CD4-positive, alpha-beta T cell treated with Interferon gamma for 1 hour (primary cell): ENCODE measurements at regions not wholly inside any gene's neighbourhood (a gene's known extent, or its start where the extent isn't known, plus 50 kb on each side); places are given as distances from the start of the nearest gene placed in this dataset.

Source experiments
- DNase-seq: peaks from one replicate; pipeline ENCODE4 v3.0.0-alpha.2; 2020

GRCh38 chr11:116527180-116527991 is 245.4 kb downstream of the BUD13 start:
- no peak for DNase-seq

GRCh38 chr11:116525961-116526495 is 246.8 kb downstream of the BUD13 start:
- DNase-seq: no peak

GRCh38 chr11:116519499-116519898 is 253.3 kb downstream of the BUD13 start:
- DNase-seq: no peak

DNA sequence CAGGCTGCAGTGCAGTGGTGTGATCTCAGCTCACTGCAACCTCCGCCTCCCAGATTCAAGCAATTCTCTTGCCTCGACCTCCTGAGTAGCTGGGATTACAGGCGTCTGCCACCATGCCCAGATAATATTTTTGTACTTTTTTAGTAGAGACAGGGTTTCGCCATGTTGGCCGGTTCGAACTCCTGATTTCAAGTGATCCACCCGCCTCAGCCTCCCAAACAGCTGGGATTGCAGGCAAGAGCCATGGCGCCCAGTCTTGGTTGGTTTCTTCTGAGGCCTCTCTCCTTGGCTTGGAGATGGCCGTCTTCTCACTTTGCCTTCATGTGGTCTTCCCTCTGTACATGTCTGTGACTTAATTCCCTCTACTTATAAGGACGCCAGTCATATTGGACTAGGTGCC is 254.6 kb downstream of the BUD13 start:
- DNase-seq: no peak

GRCh38 chr11:116517584-116517983 is 255.2 kb downstream of the BUD13 start:
- DNase-seq: no peak

- no peak for DNase-seq
Observed at GRCh38 chr11:116517077-116517476, 255.7 kb downstream of the BUD13 start.

GRCh38 chr11:116515664-116516184 is 257.1 kb downstream of the BUD13 start:
- DNase-seq: no peak

GRCh38 chr11:116513894-116514293 is 258.9 kb downstream of the BUD13 start:
- DNase-seq: no peak

DNA sequence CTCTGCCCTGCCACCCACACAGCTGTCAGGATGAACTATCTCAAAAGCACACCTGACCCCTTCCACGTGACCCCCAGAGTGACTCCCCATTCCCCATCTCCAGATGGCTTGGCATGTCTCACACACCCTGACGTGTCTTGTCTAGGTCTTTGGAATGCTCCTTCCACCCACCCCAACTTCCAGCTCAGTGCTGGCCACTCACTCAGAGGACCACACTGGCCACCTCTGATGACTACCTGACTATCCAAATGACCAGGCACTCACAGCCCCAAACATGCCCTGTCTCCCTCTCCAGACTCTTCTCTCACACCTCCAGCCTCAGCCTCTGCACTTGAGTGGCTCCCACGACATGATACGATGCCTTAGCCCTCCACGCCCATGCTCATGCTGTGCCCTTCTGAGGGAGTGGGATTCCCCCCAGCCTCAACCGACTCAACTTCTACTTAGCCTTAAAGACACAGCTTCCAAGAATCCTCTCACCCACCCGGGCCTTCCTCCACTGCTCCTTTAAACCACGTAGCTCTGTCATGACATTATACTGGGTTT is 259.4 kb downstream of the BUD13 start:
- no peak for DNase-seq

GRCh38 chr11:116512841-116513240 is 259.9 kb downstream of the BUD13 start:
- DNase-seq: no peak

DNA sequence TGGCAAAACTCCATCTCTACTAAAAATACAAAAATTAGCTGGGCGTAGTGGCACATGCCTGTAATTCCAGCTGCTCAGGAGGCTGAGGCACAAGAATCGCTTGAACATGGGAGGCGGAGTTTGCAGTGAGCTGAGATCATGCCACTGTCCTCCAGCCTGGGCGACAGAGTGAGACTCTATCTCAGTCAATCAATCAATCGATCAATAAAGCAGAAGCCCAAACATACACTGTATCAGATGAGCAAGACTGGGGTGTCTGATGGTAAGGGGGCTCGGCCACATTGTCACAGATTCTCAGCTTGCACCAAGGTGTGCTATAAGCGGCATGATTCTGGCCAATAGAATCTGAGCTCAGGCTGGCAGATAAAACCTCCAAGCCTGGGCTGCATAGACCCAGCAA is 261.1 kb downstream of the BUD13 start:
- no peak for DNase-seq

DNA sequence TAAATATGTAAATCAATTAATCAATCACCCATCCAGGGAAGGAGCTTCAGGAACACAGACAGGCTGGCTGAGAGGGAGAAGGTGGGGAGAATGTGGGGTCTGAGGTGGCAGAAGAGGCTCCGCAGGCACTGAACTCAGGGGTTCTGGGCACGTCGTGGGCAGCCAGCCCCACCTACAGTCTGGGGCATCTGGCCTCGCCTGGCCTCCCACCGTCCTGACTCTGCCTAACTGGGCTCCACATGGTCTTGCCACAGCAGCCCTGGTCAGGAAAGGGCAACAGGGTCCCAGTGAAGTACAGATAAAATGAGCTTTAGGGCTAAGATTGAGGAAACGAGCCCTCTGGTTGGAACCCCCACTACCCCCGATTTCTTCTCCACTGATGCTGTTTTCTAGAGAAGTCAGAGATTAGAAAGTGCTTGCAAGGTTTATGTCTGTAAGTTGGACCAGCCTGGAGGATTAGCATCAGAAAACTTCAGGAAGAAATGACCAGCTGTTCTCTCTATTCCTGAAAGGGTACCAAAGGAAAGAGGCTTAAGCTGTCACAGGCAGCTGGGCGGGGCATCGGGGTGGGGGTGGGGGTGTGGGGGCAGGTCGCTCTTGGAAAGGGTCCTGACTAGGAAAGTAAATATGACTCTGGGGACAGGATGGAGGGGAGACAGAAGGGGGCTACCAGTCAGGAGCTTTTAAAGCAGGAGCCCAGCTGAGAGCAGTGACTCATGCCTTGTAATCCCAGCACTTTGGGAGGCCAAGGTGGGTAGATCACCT is 261.7 kb downstream of the BUD13 start:
- no peak for DNase-seq

DNA sequence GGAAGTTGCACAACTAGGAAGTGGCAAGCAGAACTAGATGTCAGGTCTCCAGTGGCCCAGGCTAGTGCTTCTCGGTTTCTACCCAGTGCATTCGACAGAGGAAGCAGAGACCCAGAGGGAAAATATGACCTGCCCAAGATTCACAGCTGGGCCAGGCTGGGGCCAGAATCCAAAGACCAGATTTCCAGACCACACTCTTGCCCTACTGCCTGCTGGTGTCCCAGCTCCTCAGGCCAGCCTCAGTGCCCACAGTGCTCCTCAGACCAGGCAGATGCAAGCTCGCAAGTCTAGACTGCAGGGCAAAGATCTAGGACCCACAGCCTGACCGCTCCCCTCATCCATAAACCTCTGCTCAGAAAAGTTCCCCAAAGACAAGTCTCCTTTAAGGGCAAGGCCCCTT is 262.6 kb downstream of the BUD13 start:
- no peak for DNase-seq

DNA sequence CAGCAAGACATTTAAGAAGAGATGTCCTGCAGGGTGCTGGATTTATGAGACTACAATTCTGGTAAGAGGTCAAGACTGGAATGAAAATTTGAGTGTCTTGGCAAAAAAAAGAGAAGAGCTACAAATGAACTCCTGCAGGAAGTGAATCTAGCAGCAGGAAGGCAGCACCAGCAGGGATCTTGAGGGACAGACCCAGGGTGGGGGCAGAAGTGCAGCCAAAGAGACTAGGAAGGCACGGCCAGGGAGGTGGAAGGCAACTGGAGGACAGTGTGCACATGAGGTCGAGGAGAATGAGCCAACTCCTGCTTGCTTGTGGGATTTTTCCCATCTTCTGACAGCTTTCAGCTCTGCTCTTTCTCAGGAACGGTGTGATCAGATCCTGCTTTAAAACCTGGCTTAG is 263.2 kb downstream of the BUD13 start:
- no peak for DNase-seq

DNA sequence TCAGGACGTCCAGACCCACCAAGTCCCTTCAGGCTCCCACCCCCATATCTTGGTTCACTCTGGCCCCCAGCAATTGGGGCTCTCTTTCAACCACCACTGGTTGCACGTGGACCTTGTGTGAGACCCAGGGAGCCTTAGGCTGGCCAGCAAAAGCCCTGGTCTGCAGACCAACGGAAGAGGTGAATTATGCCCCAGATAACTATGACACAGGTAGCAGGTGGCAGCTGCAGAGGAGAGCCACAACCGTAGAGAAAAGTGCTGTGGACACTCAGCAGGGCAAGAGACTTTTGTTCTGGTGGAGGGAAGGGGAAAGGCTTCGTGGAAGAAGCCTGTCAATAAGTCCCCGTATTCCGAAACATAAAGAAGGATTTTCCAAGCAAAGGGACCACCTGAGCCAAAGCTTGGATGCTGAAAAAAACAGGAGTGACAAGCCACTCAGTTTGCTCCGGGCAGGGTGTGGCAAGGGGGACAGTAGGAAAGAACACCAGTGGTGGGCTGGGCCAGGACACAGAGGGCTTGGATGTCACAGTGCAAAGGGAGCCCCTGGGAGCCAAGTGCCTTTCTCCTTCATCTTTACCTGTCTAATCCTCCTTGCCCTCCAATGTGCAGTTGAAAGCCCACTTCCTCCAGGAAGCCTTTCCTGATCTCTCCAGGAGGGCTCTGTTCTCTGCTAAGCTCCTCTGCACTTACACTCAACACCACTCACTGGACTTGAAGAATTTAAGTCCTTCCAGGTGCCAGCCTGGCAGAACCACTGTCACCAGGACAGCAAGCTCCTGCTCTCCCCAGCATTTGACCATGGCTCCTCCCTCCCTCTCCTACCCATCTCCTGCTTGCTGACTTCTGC is 264.7 kb downstream of the BUD13 start:
- DNase-seq: no peak

- DNase-seq: no peak
Observed at GRCh38 chr11:116507016-116507415, 265.8 kb downstream of the BUD13 start.

DNA sequence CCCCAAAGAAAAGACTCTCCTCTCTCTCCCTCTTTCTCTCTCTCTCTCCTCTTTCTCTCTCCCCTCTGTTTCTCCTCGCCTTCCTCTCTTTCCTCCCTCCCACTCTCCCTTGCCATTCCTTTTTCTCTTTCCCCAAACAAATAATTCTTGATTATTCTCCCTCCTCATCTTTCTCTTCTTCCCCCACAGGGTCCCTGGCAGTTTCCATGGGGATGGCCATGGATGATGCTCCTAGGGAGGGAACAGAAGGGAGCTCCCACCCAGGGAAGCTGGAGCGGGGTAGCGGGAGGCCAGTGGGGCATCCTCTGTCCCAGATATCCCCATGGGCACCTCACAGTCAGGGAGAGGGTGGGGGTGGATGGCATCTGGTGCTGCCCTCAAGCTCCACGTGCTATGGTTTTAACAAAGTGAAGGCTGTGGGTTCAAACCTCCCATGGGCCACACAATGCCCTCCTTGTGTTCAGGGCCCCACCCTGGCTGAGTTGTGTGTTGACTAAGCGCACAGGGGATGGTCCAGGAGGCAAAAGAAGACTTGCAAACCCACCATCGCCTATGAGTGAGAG is 266.4 kb downstream of the BUD13 start:
- no peak for DNase-seq

DNA sequence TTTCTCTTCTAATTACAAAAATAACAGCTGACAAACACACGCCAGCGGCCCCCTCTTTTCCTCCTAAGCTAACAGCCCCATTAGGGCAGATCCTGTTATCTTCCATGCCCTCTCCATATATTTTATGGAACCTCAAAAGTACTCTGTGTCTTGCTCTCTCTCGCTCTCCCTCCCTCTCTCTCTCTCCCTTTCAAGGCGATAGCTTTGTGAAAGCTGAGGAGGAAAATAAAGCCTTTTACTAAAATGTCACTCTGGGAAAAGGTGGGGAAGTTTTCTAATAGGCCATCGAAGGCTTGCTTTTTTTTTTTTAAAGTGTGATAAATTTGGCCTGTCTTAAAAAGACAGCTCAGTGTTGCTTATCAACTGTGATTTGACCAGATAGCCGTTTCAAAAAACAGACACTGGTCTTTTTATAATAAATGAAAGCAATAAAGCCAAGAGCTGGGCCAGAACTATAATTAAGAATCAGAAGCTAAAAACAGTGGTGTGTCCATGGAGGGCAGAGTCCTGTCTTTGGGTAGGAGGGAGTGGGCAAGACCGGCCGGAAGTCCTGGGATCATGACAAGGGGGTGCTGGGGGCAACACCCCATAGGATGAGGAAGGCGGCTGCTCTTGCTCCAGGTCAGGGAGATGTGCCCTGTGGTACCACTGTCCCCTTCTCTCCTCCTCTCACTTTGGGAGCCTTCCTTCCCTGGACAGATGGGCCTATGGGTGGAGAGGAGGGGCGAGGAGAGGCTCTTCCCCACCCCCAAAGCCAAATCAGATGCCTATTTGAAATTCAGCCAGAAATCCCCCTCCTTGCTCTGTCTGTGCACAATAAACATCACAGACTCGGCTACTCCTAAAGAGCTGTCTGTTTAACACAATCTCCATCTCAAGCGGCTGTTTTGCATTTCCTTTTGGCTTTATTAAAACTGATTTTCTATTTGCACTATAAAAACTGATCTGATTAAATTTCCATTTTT is 267.2 kb downstream of the BUD13 start:
- DNase-seq: no peak

DNA sequence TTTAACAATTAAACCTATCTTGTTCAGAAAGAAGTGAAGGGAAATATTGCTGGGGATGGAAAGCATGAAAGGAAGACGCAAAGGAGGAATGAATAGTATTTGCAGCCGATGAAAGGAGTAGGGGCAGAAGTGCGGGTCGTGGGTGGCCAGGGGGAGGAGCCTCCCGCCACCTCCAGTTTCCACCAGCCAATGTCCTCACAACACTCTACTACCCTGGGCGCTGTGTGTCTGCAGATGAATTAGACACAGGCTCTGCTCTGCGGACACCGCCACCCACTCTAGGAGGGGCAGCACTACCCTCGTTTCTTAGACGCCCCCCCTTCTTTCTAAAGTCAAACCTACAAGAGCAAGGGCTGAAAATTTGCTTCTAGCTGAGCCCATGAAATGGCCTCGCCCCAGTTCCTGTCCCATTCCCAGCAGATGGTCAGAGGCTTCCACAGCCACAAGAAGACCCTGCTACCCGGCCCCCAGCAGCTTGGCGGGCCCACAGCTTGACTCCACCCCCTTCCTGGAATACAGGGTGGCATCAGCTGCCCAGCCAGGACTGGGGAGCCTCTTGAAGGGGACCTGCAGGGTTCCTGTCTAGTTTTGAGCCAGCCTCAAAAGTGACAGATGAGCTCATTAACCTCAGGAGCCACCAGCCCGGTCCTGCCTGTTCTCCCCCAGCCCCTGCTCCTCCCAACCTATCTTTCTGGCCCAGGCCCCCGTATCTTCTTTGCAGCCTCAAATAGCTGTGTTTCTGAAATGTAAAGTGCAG is 268.1 kb downstream of the BUD13 start:
- DNase-seq: no peak
